H1 (cell line): ENCODE measurements at regions not wholly inside any gene's neighbourhood (a gene's known extent, or its start where the extent isn't known, plus 50 kb on each side); places are given as distances from the start of the nearest gene placed in this dataset.

ENCODE experiments used
- CTCF ChIA-PET: fragments of 300-600 bp; sonication (Branson Sonifier 250); formaldehyde crosslinking; loops from one replicate; lab custom pipeline; 2021; ENCODE audit not compliant: partially characterized antibody; lab: Charles Lee
- POLR2A ChIA-PET: fragments of 300-600 bp; sonication (Branson Sonifier 250); formaldehyde crosslinking; loops from one replicate; lab custom pipeline; 2021; ENCODE audit warnings: inconsistent platforms; ENCODE audit not compliant: partially characterized antibody; lab: Charles Lee
- DNase-seq, 2 experiments: peaks; one replicate each; pipeline versions ENCODE4 v3.0.0 to v3.0.0-alpha.2; 2010 to 2022; ENCODE audit warnings: low spot score in 2 of 2, low read depth in 1 of 2, mixed read lengths in 1 of 2
- FAIRE-seq: peaks from 2 replicates; lab custom pipeline; 2011; peaks lifted over from hg19 to GRCh38; lab: Jason Lieb, UNC
- H2AFZ ChIP-seq: 2 replicates; pipeline ENCODE4 v1.8.1; 2012; ENCODE audit warnings: low read length, inconsistent platforms
- H2AK5ac ChIP-seq: 2 replicates; pipeline ENCODE4 v1.6.1; 2013; ENCODE audit warnings: low read depth, low read length
- H2BK120ac ChIP-seq: replicated peaks from 2 replicates; pipeline ENCODE3; 2013; ENCODE audit warnings: low read depth, low read length, inconsistent platforms
- H2BK12ac ChIP-seq: 2 replicates; pipeline ENCODE4 v1.6.1; 2013; ENCODE audit warnings: low read depth, low read length
- H2BK15ac ChIP-seq: 2 replicates; pipeline ENCODE4 v1.6.1; 2013; ENCODE audit warnings: low read length
- H2BK20ac ChIP-seq: 2 replicates; pipeline ENCODE4 v1.6.1; 2013; ENCODE audit warnings: low read length
- H2BK5ac ChIP-seq: 2 replicates; pipeline ENCODE4 v1.6.1; 2013; ENCODE audit warnings: low read depth, low read length
- H3K14ac ChIP-seq: 2 replicates; pipeline ENCODE4 v1.6.1; 2013; ENCODE audit warnings: inconsistent platforms; ENCODE audit not compliant: insufficient read length
- H3K18ac ChIP-seq: 2 replicates; pipeline ENCODE4 v1.6.1; 2013; ENCODE audit warnings: low read length; ENCODE audit errors: extremely low read depth
- H3K23ac ChIP-seq: 2 replicates; pipeline ENCODE4 v1.6.1; 2013; ENCODE audit warnings: inconsistent platforms; ENCODE audit not compliant: insufficient read length
- H3K23me2 ChIP-seq: 2 replicates; pipeline ENCODE4 v1.6.1; 2013; ENCODE audit warnings: low read depth, low read length
- H3K27ac ChIP-seq: 2 replicates; pipeline ENCODE4 v1.6.1; 2011; ENCODE audit warnings: low read depth, low read length, inconsistent platforms
- H3K27me3 ChIP-seq, 4 experiments: replicated peaks in 1 of 4; 1 replicate in 1 of 4; 2 replicates in 3 of 4; pipeline versions ENCODE4 v1.6.1 to v1.8.1; 2011 to 2013; ENCODE audit warnings: low read length in 3 of 4, mild to moderate bottlenecking in 3 of 4, inconsistent platforms in 2 of 4, mixed read lengths in 2 of 4, moderate library complexity in 1 of 4; ENCODE audit not compliant: control insufficient read depth in 3 of 4, insufficient read depth in 3 of 4; ENCODE audit errors: extremely low read depth in 1 of 4
- H3K36me3 ChIP-seq, 4 experiments: 2 replicates each; pipeline versions ENCODE4 v1.6.1 to v1.8.1; 2011 to 2013; ENCODE audit warnings: mild to moderate bottlenecking in 4 of 4, low read length in 3 of 4, moderate library complexity in 2 of 4, control low read depth in 1 of 4, inconsistent platforms in 1 of 4; ENCODE audit not compliant: insufficient read depth in 4 of 4, control insufficient read depth in 2 of 4
- H3K4ac ChIP-seq: replicated peaks from 2 replicates; pipeline ENCODE3; 2013; ENCODE audit warnings: low read length, low read depth, mixed read lengths, inconsistent platforms; ENCODE audit not compliant: insufficient read length
- H3K4me1 ChIP-seq, 4 experiments: replicated peaks in 1 of 4; 1 replicate in 1 of 4; 2 replicates in 3 of 4; pipeline versions ENCODE4 v1.6.1 to v1.8.1; 2011 to 2013; ENCODE audit warnings: low read length in 3 of 4, inconsistent platforms in 2 of 4, mixed read lengths in 1 of 4; ENCODE audit not compliant: insufficient read depth in 4 of 4, control insufficient read depth in 3 of 4
- H3K4me2 ChIP-seq, 2 experiments: 2 replicates each; pipeline versions ENCODE4 v1.6.1 to v1.8.1; 2011 to 2013; ENCODE audit warnings: low read depth in 2 of 2, low read length in 2 of 2, control low read depth in 1 of 2, inconsistent platforms in 1 of 2, mild to moderate bottlenecking in 1 of 2; ENCODE audit not compliant: insufficient read depth in 1 of 2
- H3K4me3 ChIP-seq, 4 experiments: fragments of 200-600, 300-600 bp in 1 of 4; sonication (generic), shearing (Covaris generic), sonication (Bioruptor Twin) in 1 of 4; 2 replicates each; pipeline versions ENCODE4 v1.5.1 to v1.8.1; 2011 to 2016; ENCODE audit warnings: low read length in 4 of 4, low read depth in 3 of 4, control low read depth in 2 of 4, inconsistent platforms in 2 of 4, mild to moderate bottlenecking in 2 of 4, mixed read lengths in 1 of 4, moderate library complexity in 1 of 4; ENCODE audit not compliant: insufficient read depth in 2 of 4; ENCODE audit errors: extremely low read depth in 1 of 4
- H3K56ac ChIP-seq: replicated peaks from 2 replicates; pipeline ENCODE3; 2013; ENCODE audit warnings: low read depth, mild to moderate bottlenecking, mixed read lengths, low read length, inconsistent platforms; ENCODE audit not compliant: insufficient read length
- H3K79me1 ChIP-seq: 2 replicates; pipeline ENCODE4 v1.6.1; 2013; ENCODE audit warnings: low read depth, low read length, control low read depth
- H3K79me2 ChIP-seq, 2 experiments: 2 replicates each; pipeline versions ENCODE4 v1.6.1 to v1.8.1; 2012 to 2013; ENCODE audit warnings: low read length in 2 of 2, mild to moderate bottlenecking in 2 of 2, inconsistent platforms in 1 of 2; ENCODE audit not compliant: insufficient read depth in 2 of 2, control insufficient read depth in 1 of 2
- H3K9ac ChIP-seq, 4 experiments: replicated peaks in 1 of 4; 1 replicate in 1 of 4; 2 replicates in 3 of 4; pipeline versions ENCODE4 v1.6.1 to v1.8.1; 2011 to 2013; ENCODE audit warnings: low read depth in 3 of 4, low read length in 3 of 4, control low read depth in 2 of 4, mild to moderate bottlenecking in 2 of 4, moderate library complexity in 2 of 4, inconsistent platforms in 1 of 4; ENCODE audit errors: extremely low read depth in 1 of 4
- H3K9me3 ChIP-seq, 2 experiments: 2 replicates each; pipeline versions ENCODE4 v1.6.1 to v1.8.1; 2012 to 2013; ENCODE audit warnings: mild to moderate bottlenecking in 2 of 2, moderate library complexity in 2 of 2, control low read depth in 1 of 2, inconsistent platforms in 1 of 2, low read depth in 1 of 2, low read length in 1 of 2, mixed read lengths in 1 of 2; ENCODE audit not compliant: insufficient read depth in 2 of 2
- H4K20me1 ChIP-seq, 2 experiments: replicated peaks in 1 of 2; 2 replicates each; pipeline versions ENCODE3 to v1.8.1; 2011 to 2013; ENCODE audit warnings: inconsistent platforms in 2 of 2, low read length in 2 of 2, mild to moderate bottlenecking in 1 of 2; ENCODE audit not compliant: insufficient read depth in 2 of 2, control insufficient read depth in 1 of 2
- H4K5ac ChIP-seq: 2 replicates; pipeline ENCODE4 v1.6.1; 2013; ENCODE audit warnings: low read length, low read depth, mixed read lengths, inconsistent platforms; ENCODE audit not compliant: insufficient read length
- H4K8ac ChIP-seq: 2 replicates; pipeline ENCODE4 v1.8.0; 2013; ENCODE audit warnings: mild to moderate bottlenecking, moderate library complexity, low read length, inconsistent platforms; ENCODE audit not compliant: insufficient read depth; ENCODE audit errors: extremely low read depth
- H4K91ac ChIP-seq: replicated peaks from 2 replicates; pipeline ENCODE3; 2013; ENCODE audit warnings: low read length, mixed read lengths, inconsistent platforms; ENCODE audit not compliant: insufficient read length
- CBX8 ChIP-seq: fragments of 300-800, 300-1000 bp; sonication (generic); IDR thresholded peaks from 2 replicates; pipeline ENCODE4 v1.7.1; 2016; ENCODE audit warnings: low read depth, low read length, borderline replicate concordance
- CREB1 ChIP-seq: IDR thresholded peaks from 2 replicates; pipeline ENCODE4 v1.6.1; 2012; ENCODE audit warnings: inconsistent platforms
- EP300 ChIP-seq, 2 experiments: IDR thresholded peaks; 1 replicate in 1 of 2; 2 replicates in 1 of 2; pipeline ENCODE4 v1.6.1; 2011 to 2012; ENCODE audit warnings: low read depth in 2 of 2, low read length in 2 of 2, mild to moderate bottlenecking in 2 of 2, borderline replicate concordance in 1 of 2, inconsistent platforms in 1 of 2, moderate library complexity in 1 of 2
- HDAC2 ChIP-seq, 2 experiments: fragments of 300-600 bp in 1 of 2; sonication (generic) in 1 of 2; IDR thresholded peaks; 2 replicates each; pipeline ENCODE4 v1.6.1; 2011 to 2012; ENCODE audit warnings: low read depth in 2 of 2, low read length in 2 of 2, mild to moderate bottlenecking in 2 of 2, moderate library complexity in 2 of 2, borderline replicate concordance in 1 of 2, inconsistent platforms in 1 of 2
- KDM4A ChIP-seq: IDR thresholded peaks from one replicate; pipeline ENCODE4 v1.7.1; 2012; ENCODE audit warnings: low read depth, mild to moderate bottlenecking, moderate library complexity, low read length, inconsistent platforms; ENCODE audit not compliant: severe bottlenecking
- RAD21 ChIP-seq, 2 experiments: IDR thresholded peaks in 1 of 2; conservative IDR thresholded peaks in 1 of 2; 2 replicates each; pipeline ENCODE4 v1.6.1; 2011; ENCODE audit warnings: low read depth in 2 of 2, low read length in 2 of 2, improper control_type of control experiment in 1 of 2, inconsistent platforms in 1 of 2, mild to moderate bottlenecking in 1 of 2, moderate library complexity in 1 of 2
- SAP30 ChIP-seq: fragments of 300-600 bp; sonication (generic); IDR thresholded peaks from 2 replicates; pipeline ENCODE4 v1.7.1; 2012; ENCODE audit warnings: low read length, moderate library complexity, mild to moderate bottlenecking, inconsistent platforms; ENCODE audit not compliant: insufficient read depth, insufficient replicate concordance
- SIX5 ChIP-seq: IDR thresholded peaks from 2 replicates; pipeline ENCODE4 v1.6.1; 2011; ENCODE audit warnings: mild to moderate bottlenecking, low read depth, low read length
- SP4 ChIP-seq: IDR thresholded peaks from 2 replicates; pipeline ENCODE4 v1.6.1; 2012; ENCODE audit warnings: low read length, inconsistent platforms
- SUZ12 ChIP-seq: fragments of 200-600 bp; sonication (generic); IDR thresholded peaks from 2 replicates; pipeline ENCODE4 v1.6.1; 2012; ENCODE audit warnings: mild to moderate bottlenecking, inconsistent platforms, low read length, moderate library complexity, mixed read lengths
- TBP ChIP-seq: IDR thresholded peaks from 2 replicates; pipeline ENCODE4 v1.6.1; 2011; ENCODE audit warnings: low read depth, low read length, improper control_type of control experiment
- WGBS, 2 experiments: shearing (Covaris generic) in 1 of 2; methylation state at CpG; one replicate each; pipeline versions ENCODE4 v1.1.6 to v1.1.7; 2013 to 2015; ENCODE audit warnings: low lambda C conversion rate in 2 of 2, mixed read lengths in 2 of 2, inconsistent platforms in 1 of 2, low coverage in 1 of 2, missing lambda C conversion rate in 1 of 2; ENCODE audit not compliant: insufficient replicate concordance in 2 of 2, insufficient coverage in 1 of 2, insufficient read length in 1 of 2; ENCODE audit errors: extremely low coverage in 1 of 2, missing lambda C conversion rate in 1 of 2; 5-methylcytosine and 5-hydroxymethylcytosine counted together
- TF ChIP-seq, protein P1 (sequence below): IDR thresholded peaks from 2 replicates; pipeline ENCODE4 v1.6.1; 2012; ENCODE audit warnings: inconsistent platforms

DNA sequence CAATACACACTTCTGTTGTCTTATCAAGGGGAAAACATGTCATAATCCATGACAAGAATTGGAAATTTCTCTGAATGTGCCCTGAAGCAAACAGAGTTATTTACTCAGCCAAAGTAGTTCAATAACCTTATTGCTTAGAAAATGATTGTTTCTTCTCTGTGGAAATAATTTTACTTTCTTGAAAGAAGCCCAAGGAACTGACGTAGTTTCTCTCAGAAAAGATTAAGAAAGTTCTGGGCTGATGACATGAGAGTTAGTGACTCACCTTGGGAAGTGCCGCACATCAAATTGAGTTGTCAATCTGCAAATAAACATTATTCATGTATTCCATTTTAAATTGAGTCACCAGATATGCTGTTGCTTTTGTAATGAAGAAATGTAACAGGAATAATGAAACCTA, 418.6 kb upstream of the LRRC4C start:
- DNase-seq = no peak
- Histone ChIP-seq H4K5ac (no peak overlapping the region), H4K91ac (no peak overlapping the region), H2BK20ac (no peak overlapping the region), H3K9ac (no peak overlapping the region), H3K79me2 (no peaks in the 10 kb centered on the region), H3K27me3 (no peaks in the 10 kb centered on the region), H3K4me1 (no peaks in the 10 kb centered on the region), H3K79me1 (no peaks in the 10 kb centered on the region), H2BK15ac (no peak overlapping the region), H3K23ac (no peak overlapping the region), H2BK5ac (no peak overlapping the region), H3K23me2 (no peaks in the 10 kb centered on the region), H3K4me3 (no peak overlapping the region), H2BK120ac (no peak overlapping the region), H3K14ac (no peak overlapping the region), H3K36me3 (no peaks in the 10 kb centered on the region), H3K56ac (no peak overlapping the region), H3K27ac (no peak overlapping the region), H3K4ac (no peak overlapping the region), H2AK5ac (no peak overlapping the region), H3K9me3 (no peaks in the 10 kb centered on the region), H3K4me2 (no peak overlapping the region), H4K20me1 (no peaks in the 10 kb centered on the region), H4K8ac (no peak overlapping the region), H2BK12ac (no peak overlapping the region), H2AFZ (no peak overlapping the region), H3K18ac (no peak overlapping the region)
- WGBS, 2 experiments = 95% methylated on average over 2 of the region's 2 CpGs; no CpG with 5 or more reads in 1 of the 2 experiments
- POLR2A ChIA-PET = no interaction called here
- no peak for FAIRE-seq
- no peak for TF ChIP-seq SUZ12
- no peak for TF ChIP-seq SAP30
- no peak for TF ChIP-seq SP4
- TF ChIP-seq CBX8 = no peak
- no peak for TF ChIP-seq RAD21 (IDR thresholded peaks at IDR 0.05 in 1 of 2, conservative IDR thresholded peaks at IDR 0.05 in 1 of 2; ENCODE audit: low read depth in 2 of 2, low read length in 2 of 2)
- TF ChIP-seq, protein P1, sequence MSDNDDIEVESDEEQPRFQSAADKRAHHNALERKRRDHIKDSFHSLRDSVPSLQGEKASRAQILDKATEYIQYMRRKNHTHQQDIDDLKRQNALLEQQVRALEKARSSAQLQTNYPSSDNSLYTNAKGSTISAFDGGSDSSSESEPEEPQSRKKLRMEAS = no peak
- no peak for TF ChIP-seq EP300 (IDR thresholded peaks at IDR 0.05; ENCODE audit: borderline replicate concordance in 1 of 2, low read depth in 2 of 2, low read length in 2 of 2)
- no peak for TF ChIP-seq TBP
- no peak for TF ChIP-seq HDAC2 (IDR thresholded peaks at IDR 0.05; ENCODE audit: borderline replicate concordance in 1 of 2, low read depth in 2 of 2, low read length in 2 of 2)
- TF ChIP-seq SIX5 = no peak
- TF ChIP-seq CREB1 = no peak
- TF ChIP-seq KDM4A = no peak
- CTCF ChIA-PET = no interaction called here
